ENCODE measurements at regions not wholly inside any gene's neighbourhood (a gene's known extent, or its start where the extent isn't known, plus 50 kb on each side); places are given as distances from the start of the nearest gene placed in this dataset.
"Not testable (repeated sequence)": the region's sequence is repeated elsewhere in the genome, so short reads cannot be mapped to it uniquely, and the experiment has no call there.

- no peak for DNase-seq
Measured at GRCh38 chr6:103504501-103505154, 1355.1 kb downstream of the HACE1 start.

- not testable (repeated sequence) for DNase-seq
Measured at GRCh38 chr6:103496588-103496987, 1363.1 kb downstream of the HACE1 start.

- no peak for DNase-seq
Measured at GRCh38 chr6:103456652-103457051, 1403.1 kb downstream of the HACE1 start.

GRCh38 chr6:103455275-103455674, 1404.4 kb downstream of the HACE1 start:
- DNase-seq: no peak

GRCh38 chr6:103409475-103409874, 1450.2 kb downstream of the HACE1 start:
- no peak for DNase-seq

GRCh38 chr6:103405321-103405720, 1454.4 kb downstream of the HACE1 start:
- DNase-seq: no peak

- no peak for DNase-seq
Measured at GRCh38 chr6:103404799-103405198, 1454.9 kb downstream of the HACE1 start.

GRCh38 chr6:103396768-103397167, 1463.0 kb downstream of the HACE1 start:
- DNase-seq: no peak

GRCh38 chr6:103379272-103379671, 1480.4 kb downstream of the HACE1 start:
- no peak for DNase-seq

GRCh38 chr6:103367212-103367611, 1492.5 kb downstream of the HACE1 start:
- no peak for DNase-seq

GRCh38 chr6:103356531-103356930, 1503.2 kb downstream of the HACE1 start:
- no peak for DNase-seq

- no peak for DNase-seq
Measured at GRCh38 chr6:103344554-103345163, 1515.1 kb downstream of the HACE1 start.

GRCh38 chr6:103335412-103335811, 1524.3 kb downstream of the HACE1 start:
- no peak for DNase-seq

GRCh38 chr6:103326760-103327757, 1532.7 kb downstream of the HACE1 start:
- DNase-seq: no peak

GRCh38 chr6:103313432-103313831, 1546.3 kb downstream of the HACE1 start:
- no peak for DNase-seq

- DNase-seq: not testable (repeated sequence)
Measured at GRCh38 chr6:103294376-103294775, 1565.3 kb downstream of the HACE1 start.

GRCh38 chr6:103284835-103285234, 1574.9 kb downstream of the HACE1 start:
- no peak for DNase-seq

GRCh38 chr6:103280417-103280816, 1579.3 kb downstream of the HACE1 start:
- no peak for DNase-seq

GRCh38 chr6:103277936-103278335, 1581.8 kb downstream of the HACE1 start:
- DNase-seq: no peak

- DNase-seq: no peak
Measured at GRCh38 chr6:103273048-103273447, 1586.7 kb downstream of the HACE1 start.

GRCh38 chr6:103269581-103269980, 1590.1 kb downstream of the HACE1 start:
- DNase-seq: no peak

GRCh38 chr6:103268335-103268734, 1591.4 kb downstream of the HACE1 start:
- no peak for DNase-seq

GRCh38 chr6:103264020-103264419, 1595.7 kb downstream of the HACE1 start:
- DNase-seq: no peak

- DNase-seq: no peak
Measured at GRCh38 chr6:103255132-103255531, 1604.6 kb downstream of the HACE1 start.

Measured in CD4-positive, alpha-beta T cell treated with Interleukin-4 for 4 hours (primary cell).